Large intestine (tissue), 3 donors: ENCODE measurements at regions not wholly inside any gene's neighbourhood (a gene's known extent, or its start where the extent isn't known, plus 50 kb on each side); places are given as distances from the start of the nearest gene placed in this dataset.
"Not testable (repeated sequence)": the region's sequence is repeated elsewhere in the genome, so short reads cannot be mapped to it uniquely, and the experiment has no call there.

Experiments used
- DNase-seq, 2 donors: peaks; one replicate each; pipeline versions ENCODE4 v3.0.0 to v3.0.0-alpha.2; 2013
- H3K27ac ChIP-seq: one replicate; pipeline ENCODE4 v1.5.1; 2013; ENCODE audit warnings: low read length
- H3K27me3 ChIP-seq: 2 replicates; pipeline ENCODE4 v1.6.1; 2013; ENCODE audit warnings: low read length; ENCODE audit not compliant: control insufficient read depth, insufficient read depth
- H3K36me3 ChIP-seq: 2 replicates; pipeline ENCODE4 v1.6.1; 2013; ENCODE audit warnings: low read length; ENCODE audit not compliant: control insufficient read depth, insufficient read depth
- H3K4me1 ChIP-seq: one replicate; pipeline ENCODE4 v1.6.1; 2013; ENCODE audit warnings: low read length; ENCODE audit not compliant: control insufficient read depth, insufficient read depth
- H3K4me3 ChIP-seq: one replicate; pipeline ENCODE4 v1.5.1; 2013; ENCODE audit warnings: low read length
- H3K9me3 ChIP-seq: one replicate; pipeline ENCODE4 v1.6.1; 2013; ENCODE audit warnings: mild to moderate bottlenecking, low read depth, low read length, moderate library complexity; ENCODE audit not compliant: control insufficient read depth
- WGBS: methylation state at CpG from one replicate; pipeline ENCODE4 v1.1.5; 2013; ENCODE audit warnings: low lambda C conversion rate; ENCODE audit not compliant: insufficient coverage; 5-methylcytosine and 5-hydroxymethylcytosine counted together

DNA sequence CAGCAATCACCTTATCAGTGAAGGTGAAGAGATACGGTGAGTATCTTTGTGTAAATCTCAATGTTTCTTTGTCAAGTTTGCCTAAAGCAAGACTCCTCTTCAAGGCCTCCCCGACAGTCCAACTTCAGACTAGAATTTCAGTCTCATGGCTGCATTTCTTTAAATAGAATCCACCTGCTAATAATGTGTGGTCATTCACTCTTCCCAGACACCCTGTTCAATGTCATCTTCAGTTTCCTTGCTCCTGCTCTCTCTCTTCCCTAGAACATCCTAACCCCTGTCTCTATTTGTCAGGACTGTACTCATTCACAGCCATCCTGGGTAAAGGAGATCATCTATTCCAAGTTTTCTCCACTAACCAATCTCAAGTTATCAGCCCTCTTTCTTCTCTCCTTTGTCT, 267.3 kb downstream of the EN1 start:
- Histone ChIP-seq H3K27ac (no peak overlapping the region), H3K36me3 (no peaks in the 10 kb centered on the region), H3K27me3 (peaks cover 3% of the 10 kb centered on the region), H3K9me3 (no peaks in the 10 kb centered on the region), H3K4me3 (no peak overlapping the region), H3K4me1 (no peaks in the 10 kb centered on the region)
- no peak for DNase-seq
- 80% methylated on average over 1 of the region's 2 CpGs for WGBS

DNA sequence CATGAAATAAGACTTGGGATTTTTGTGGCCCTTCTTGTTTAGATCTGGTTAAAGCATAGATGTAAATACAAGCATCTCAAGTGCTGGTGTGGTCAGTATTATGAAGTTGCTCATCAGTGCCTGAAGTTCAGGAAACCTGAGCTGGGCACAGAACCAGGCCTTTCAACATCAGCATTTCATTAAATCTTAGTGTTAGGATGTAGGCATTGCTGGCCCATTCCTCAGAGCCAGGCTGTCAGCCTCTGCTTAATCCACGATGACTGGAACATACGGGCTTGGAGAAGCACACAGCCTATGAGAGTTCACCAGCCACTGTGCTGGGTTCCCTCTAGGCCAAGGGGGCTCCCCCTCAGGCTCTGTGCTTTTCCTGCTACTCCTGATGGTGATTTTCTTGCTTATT, 270.2 kb downstream of the EN1 start:
- peaks cover 3% of the 10 kb centered on the region for H3K27me3 ChIP-seq
- no peaks in the 10 kb centered on the region for H3K36me3 ChIP-seq
- DNase-seq, result no peak
- H3K27ac ChIP-seq, result no peak overlapping the region
- no CpG with 5 or more reads among the region's 2 CpGs for WGBS
- H3K4me1 ChIP-seq, result no peaks in the 10 kb centered on the region
- H3K9me3 ChIP-seq, result no peaks in the 10 kb centered on the region
- no peak overlapping the region for H3K4me3 ChIP-seq

DNA sequence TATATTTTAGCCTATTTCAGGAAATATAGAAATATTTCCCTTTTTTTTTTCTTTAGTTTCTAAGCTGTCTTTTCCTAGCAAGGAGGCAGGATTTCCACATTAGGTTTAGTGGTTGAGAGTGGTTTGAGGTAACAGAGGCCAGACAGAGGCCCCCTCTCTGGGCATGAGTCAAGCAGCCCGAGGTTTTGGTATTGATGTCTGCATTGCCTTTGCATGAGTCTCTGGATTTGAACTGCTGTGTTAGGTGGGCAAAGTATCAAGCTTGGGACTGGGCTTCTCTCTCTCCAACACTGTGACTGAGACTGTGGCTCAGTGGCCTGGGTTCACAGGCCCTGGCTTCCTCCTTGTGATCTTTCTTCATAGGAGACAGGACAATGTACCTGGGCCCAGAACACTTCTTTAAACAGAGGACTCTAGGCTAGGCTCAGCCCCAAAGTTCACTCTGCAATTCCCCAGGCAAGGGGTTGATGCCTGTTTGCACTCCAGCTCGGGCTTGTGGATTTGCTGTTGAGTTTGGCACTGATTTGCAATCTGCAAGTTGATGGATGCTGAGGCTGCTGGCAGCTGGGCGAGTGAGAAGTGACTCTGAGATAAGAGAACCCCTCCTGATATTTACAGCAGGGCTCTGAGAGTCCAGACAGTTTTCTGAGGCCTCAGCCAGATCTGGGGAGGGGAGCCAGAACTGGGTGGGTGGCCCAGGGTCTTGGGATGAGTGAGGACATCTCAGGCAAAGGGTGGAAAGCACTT, 271.2 kb downstream of the EN1 start:
- Histone ChIP-seq H3K4me3 (no peak overlapping the region), H3K27ac (no peak overlapping the region), H3K27me3 (peaks cover 1% of the 10 kb centered on the region), H3K4me1 (no peaks in the 10 kb centered on the region), H3K36me3 (no peaks in the 10 kb centered on the region), H3K9me3 (no peaks in the 10 kb centered on the region)
- DNase-seq, result no peak
- no CpG with 5 or more reads among the region's 3 CpGs for WGBS

DNA sequence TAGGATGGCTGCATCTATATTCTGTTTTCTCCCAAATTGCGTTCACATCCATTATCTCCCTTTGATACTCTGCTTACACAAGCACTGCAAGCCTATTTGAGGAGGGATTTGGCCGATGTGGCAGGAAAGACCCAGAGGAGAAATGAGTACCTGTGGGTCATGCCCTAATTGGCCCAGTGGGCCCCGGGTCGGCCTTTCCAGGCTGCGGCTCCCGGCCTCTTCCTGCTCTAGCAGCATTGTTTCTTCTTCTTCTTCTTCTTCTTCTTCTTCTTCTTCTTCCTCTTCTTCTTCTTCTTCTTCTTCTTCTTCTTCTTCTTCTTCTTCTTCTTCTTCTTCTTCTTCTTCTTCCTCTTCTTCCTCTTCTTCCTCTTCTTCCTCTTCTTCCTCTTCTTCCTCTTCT, 275.1 kb downstream of the EN1 start:
- DNase-seq, H3K4me3 ChIP-seq, H3K27me3 ChIP-seq, H3K9me3 ChIP-seq, H3K36me3 ChIP-seq, H3K4me1 ChIP-seq, H3K27ac ChIP-seq: not testable (repeated sequence)
- no CpG with 5 or more reads among the region's 6 CpGs for WGBS

DNA sequence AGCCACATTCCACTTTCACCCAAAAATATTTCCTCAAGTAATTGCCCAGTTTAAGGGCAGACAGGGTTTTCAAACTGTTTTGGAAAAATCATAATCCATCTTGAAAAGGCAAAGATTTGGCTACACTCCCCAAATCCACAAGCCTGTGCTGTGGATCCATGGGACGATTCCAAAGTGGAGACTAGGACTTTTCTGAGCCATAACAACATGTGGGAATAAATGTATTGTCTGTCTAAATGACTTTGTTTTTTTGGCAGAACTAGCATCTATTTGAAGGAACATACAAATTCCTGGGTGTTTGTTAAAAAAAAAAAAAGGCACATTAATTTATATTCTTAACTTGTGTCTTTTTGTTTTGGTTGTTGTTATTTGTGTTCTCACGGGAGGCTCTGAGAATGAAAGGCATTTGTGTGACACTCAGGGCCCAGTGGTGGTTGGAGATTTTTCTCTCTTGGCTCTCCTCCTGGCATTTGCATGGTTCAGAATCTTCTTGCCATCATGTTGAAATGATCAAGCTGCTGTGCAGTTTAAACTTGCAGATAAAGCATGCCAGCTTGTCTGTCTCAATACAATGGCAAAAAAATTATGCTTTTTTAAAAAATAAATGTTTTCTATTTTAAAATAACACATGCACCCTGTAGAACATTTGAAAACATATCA, 277.4 kb downstream of the EN1 start:
- Histone ChIP-seq H3K4me1 (no peaks in the 10 kb centered on the region), H3K27ac (no peak overlapping the region), H3K36me3 (no peaks in the 10 kb centered on the region), H3K9me3 (no peaks in the 10 kb centered on the region), H3K4me3 (no peak overlapping the region), H3K27me3 (no peaks in the 10 kb centered on the region)
- no peak for DNase-seq
- no CpG with 5 or more reads among the region's 2 CpGs for WGBS

DNA sequence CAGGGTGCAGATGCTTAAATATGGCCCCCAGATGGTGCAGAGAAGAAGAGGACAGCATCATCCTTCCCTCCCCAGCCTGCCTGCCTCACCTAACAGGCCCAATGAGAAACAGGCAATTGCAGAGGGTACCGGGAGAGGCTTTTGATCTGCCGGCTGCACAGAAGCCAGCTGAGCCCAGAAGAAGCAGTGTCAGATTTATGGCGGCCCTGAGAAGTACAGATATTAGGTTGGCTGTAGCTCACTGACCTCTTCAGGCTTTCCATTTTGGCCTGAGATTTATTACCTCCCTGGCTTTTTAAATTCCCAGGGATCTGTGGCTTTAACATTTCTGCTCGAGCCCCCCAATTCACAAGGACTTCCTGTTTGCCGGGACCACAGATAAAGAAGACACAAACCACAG, 278.7 kb downstream of the EN1 start:
- no peaks in the 10 kb centered on the region for H3K4me1 ChIP-seq
- no peaks in the 10 kb centered on the region for H3K9me3 ChIP-seq
- no peak overlapping the region for H3K27ac ChIP-seq
- DNase-seq, result no peak
- no peaks in the 10 kb centered on the region for H3K27me3 ChIP-seq
- no peaks in the 10 kb centered on the region for H3K36me3 ChIP-seq
- H3K4me3 ChIP-seq, result no peak overlapping the region
- no CpG with 5 or more reads among the region's 5 CpGs for WGBS

DNA sequence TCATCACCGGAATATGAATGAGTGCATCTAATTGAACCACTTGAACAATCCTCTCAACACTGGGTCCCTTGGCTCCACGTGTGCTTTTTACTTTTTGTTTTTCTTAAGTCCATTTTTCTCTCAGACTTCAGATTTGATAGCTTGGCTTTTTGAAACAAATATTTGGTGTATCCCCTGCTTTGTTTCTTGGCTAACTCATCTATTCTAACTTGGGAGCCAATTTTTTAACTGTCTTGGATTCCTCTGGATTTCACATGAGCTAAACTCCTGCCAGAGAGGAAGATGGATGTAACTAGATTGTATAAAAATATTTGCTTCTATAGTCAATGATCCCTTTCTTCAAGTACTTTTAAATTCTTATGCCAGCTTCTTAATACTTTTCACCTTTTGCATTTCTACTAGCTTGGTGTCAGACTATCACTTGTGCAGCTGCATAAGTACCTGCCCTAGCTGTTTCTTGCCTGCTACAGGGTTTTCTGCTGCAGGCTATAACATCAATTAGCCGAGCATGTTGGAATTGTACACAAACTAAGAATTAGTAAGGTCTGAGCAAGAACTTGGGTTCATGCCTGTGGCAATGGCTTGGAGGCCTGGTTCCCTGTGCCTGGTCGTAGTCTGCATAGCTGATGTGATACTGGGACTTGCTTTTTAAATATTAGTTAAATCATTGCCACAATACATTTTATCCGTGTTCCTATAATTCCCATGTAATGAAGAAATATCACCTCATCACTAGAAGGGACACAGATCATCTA, 281.5 kb downstream of the EN1 start:
- no peak overlapping the region for H3K4me3 ChIP-seq
- WGBS, result 75% methylated on average over 2 of the region's 5 CpGs
- no peaks in the 10 kb centered on the region for H3K4me1 ChIP-seq
- no peaks in the 10 kb centered on the region for H3K36me3 ChIP-seq
- H3K9me3 ChIP-seq, result no peaks in the 10 kb centered on the region
- no peak overlapping the region for H3K27ac ChIP-seq
- no peaks in the 10 kb centered on the region for H3K27me3 ChIP-seq
- DNase-seq, result no peak

DNA sequence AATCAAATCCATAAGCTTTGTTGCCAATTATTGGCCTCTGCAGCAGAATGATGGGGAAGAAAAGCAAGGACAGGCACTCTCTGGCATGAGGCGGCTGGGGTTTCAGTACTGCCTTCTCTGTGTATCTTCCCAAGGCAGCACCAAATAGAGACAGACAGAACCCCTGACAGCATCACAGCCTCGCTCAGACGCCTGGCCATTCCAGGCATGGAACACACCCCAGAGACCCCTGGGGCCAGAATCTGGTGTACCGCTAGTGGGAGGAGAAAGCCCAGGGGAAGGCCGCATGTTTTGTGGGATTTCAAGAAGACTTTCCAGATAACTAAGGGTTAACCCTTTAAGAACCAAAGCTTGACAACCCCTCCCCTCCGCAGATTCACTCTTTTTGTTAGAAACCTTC, 282.1 kb downstream of the EN1 start:
- Histone ChIP-seq H3K4me3 (no peak overlapping the region), H3K36me3 (no peaks in the 10 kb centered on the region), H3K27ac (no peak overlapping the region), H3K9me3 (no peaks in the 10 kb centered on the region), H3K4me1 (no peaks in the 10 kb centered on the region), H3K27me3 (no peaks in the 10 kb centered on the region)
- DNase-seq, result no peak
- no CpG with 5 or more reads among the region's 6 CpGs for WGBS

DNA sequence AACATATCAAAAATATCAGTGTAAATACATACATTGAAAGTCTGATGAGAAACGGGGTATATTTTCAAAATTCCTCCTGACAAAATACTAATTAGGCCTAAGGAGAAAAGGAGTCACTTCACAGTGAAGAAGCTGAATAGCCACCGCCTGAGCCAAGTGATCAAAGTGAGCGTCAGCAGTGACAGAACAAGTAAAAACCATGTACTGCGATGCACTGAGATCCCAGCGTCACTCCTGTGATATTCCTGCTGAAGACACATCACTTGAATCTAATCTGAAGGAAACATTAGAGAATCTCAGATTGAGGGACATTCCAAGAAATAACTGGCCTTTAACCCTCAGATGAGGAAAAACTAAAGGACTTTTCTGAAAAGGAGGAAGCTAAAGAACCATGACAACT, 285.3 kb downstream of the EN1 start:
- 80% methylated on average over 2 of the region's 5 CpGs for WGBS

DNA sequence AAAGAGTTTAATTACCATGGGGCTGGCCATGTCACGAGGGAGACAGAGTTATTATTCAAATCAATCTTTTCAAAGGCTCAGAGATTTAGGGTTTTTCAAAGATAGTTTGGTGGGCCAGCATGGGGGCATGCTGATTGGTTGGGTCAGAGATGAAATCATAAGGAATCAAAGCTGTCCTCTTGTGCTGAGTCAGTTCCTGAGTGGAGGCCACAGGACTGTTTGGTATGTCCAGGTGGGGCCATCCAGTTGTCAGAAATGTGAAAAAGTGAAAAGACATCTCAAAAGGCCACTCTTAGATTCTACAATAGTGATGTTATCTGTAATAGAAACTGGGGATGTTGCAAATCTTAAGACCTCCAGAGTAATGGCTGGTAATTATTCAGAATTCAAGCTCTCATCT, 288.6 kb downstream of the EN1 start:
- 88% methylated on average over 1 of the region's 1 CpG for WGBS
- Histone ChIP-seq H3K4me1 (no peaks in the 10 kb centered on the region), H3K9me3 (no peaks in the 10 kb centered on the region), H3K4me3 (no peak overlapping the region), H3K36me3 (no peaks in the 10 kb centered on the region), H3K27me3 (no peaks in the 10 kb centered on the region), H3K27ac (no peak overlapping the region)
- no peak for DNase-seq

More for the DNA sequence above, 285.3 kb downstream of the EN1 start:
- Histone ChIP-seq H3K27me3 (no peaks in the 10 kb centered on the region), H3K27ac (no peak overlapping the region), H3K4me1 (no peaks in the 10 kb centered on the region), H3K36me3 (no peaks in the 10 kb centered on the region), H3K9me3 (no peaks in the 10 kb centered on the region), H3K4me3 (no peak overlapping the region)
- no peak for DNase-seq
